GM21447 (cell line): ENCODE measurements at regions not wholly inside any gene's neighbourhood (a gene's known extent, or its start where the extent isn't known, plus 50 kb on each side); places are given as distances from the start of the nearest gene placed in this dataset.
"Not testable (repeated sequence)": the region's sequence is repeated elsewhere in the genome, so short reads cannot be mapped to it uniquely, and the experiment has no call there.

ENCODE experiments used
- ATAC-seq: cut with Tn5 transposase; IDR thresholded peaks from one replicate; pipeline ENCODE4 v1.9.1; 2021; ENCODE audit not compliant: unreplicated experiment

GRCh38 chr7:69426705-69427104 lies 171.6 kb upstream of the AUTS2 start:
- ATAC-seq: no peak

- ATAC-seq: no peak
These were observed 170.2 kb upstream of the AUTS2 start for GRCh38 chr7:69428089-69428488.

- no peak for ATAC-seq
These were observed 168.3 kb upstream of the AUTS2 start for GRCh38 chr7:69429911-69430383.

GRCh38 chr7:69430384-69431021 lies 167.8 kb upstream of the AUTS2 start:
- no peak for ATAC-seq

- no peak for ATAC-seq
These were observed 166.6 kb upstream of the AUTS2 start for GRCh38 chr7:69431626-69432025.

- ATAC-seq: not testable (repeated sequence)
These were observed 166.0 kb upstream of the AUTS2 start for GRCh38 chr7:69432276-69432675.

GRCh38 chr7:69433081-69433480 lies 165.2 kb upstream of the AUTS2 start:
- ATAC-seq: no peak

- ATAC-seq: no peak
These were observed 163.9 kb upstream of the AUTS2 start for GRCh38 chr7:69434398-69434815.

GRCh38 chr7:69435711-69436110 lies 162.6 kb upstream of the AUTS2 start:
- no peak for ATAC-seq

GRCh38 chr7:69436946-69437345 lies 161.3 kb upstream of the AUTS2 start:
- ATAC-seq: no peak

- no peak for ATAC-seq
These were observed 159.5 kb upstream of the AUTS2 start for GRCh38 chr7:69438584-69439412.

- no peak for ATAC-seq
These were observed 158.5 kb upstream of the AUTS2 start for GRCh38 chr7:69439636-69440325.

- ATAC-seq: no peak
These were observed 157.3 kb upstream of the AUTS2 start for GRCh38 chr7:69440976-69441375.

GRCh38 chr7:69443136-69443535 lies 155.1 kb upstream of the AUTS2 start:
- ATAC-seq: no peak

GRCh38 chr7:69445541-69445940 lies 152.7 kb upstream of the AUTS2 start:
- no peak for ATAC-seq

GRCh38 chr7:69446213-69446612 lies 152.1 kb upstream of the AUTS2 start:
- ATAC-seq: not testable (repeated sequence)

- ATAC-seq: no peak
These were observed 150.2 kb upstream of the AUTS2 start for GRCh38 chr7:69448071-69448470.

GRCh38 chr7:69450456-69450855 lies 147.8 kb upstream of the AUTS2 start:
- ATAC-seq: no peak

- ATAC-seq: no peak
These were observed 146.6 kb upstream of the AUTS2 start for GRCh38 chr7:69451715-69452114.

GRCh38 chr7:69452797-69453196 lies 145.5 kb upstream of the AUTS2 start:
- ATAC-seq: no peak

- no peak for ATAC-seq
These were observed 140.4 kb upstream of the AUTS2 start for GRCh38 chr7:69457595-69458504.
